HEK293 (cell line): ENCODE measurements at regions not wholly inside any gene's neighbourhood (a gene's known extent, or its start where the extent isn't known, plus 50 kb on each side); places are given as distances from the start of the nearest gene placed in this dataset.

ENCODE experiments used
- BCL11A ChIP-seq: fragments of 450-650 bp; formaldehyde crosslinking; IDR thresholded peaks from 2 replicates; pipeline ENCODE4 v1.5.1; 2016; ENCODE audit warnings: low read depth, missing biosample characterization, missing genetic modification characterization
- ZBTB21 ChIP-seq: fragments of 450-650 bp; formaldehyde crosslinking; IDR thresholded peaks from 2 replicates; pipeline ENCODE4 v1.5.1; 2017; ENCODE audit warnings: missing biosample characterization, missing genetic modification characterization
- ZNF311 ChIP-seq: fragments of 450-650 bp; formaldehyde crosslinking; IDR thresholded peaks from 2 replicates; pipeline ENCODE4 v1.5.1; 2017; ENCODE audit warnings: missing biosample characterization, missing genetic modification characterization, borderline replicate concordance
- ZNF658 ChIP-seq: fragments of 450-650 bp; formaldehyde crosslinking; IDR thresholded peaks from 2 replicates; pipeline ENCODE4; 2016; ENCODE audit warnings: missing biosample characterization, missing genetic modification characterization
- TF ChIP-seq, protein P1 (sequence below): fragments of 450-650 bp; formaldehyde crosslinking; IDR thresholded peaks from 2 replicates; pipeline ENCODE4 v1.5.1; 2016; ENCODE audit warnings: missing biosample characterization, missing genetic modification characterization
- TF ChIP-seq, protein P2 (sequence below): fragments of 450-650 bp; formaldehyde crosslinking; IDR thresholded peaks from 2 replicates; pipeline ENCODE4 v1.5.1; 2016; ENCODE audit warnings: missing biosample characterization, missing genetic modification characterization
- TF ChIP-seq, protein P3 (sequence below): sonication (generic); formaldehyde crosslinking; IDR thresholded peaks from 2 replicates; pipeline ENCODE4 v1.8.1; 2022; ENCODE audit warnings: mild to moderate bottlenecking, moderate library complexity, missing genetic modification reagents

DNA sequence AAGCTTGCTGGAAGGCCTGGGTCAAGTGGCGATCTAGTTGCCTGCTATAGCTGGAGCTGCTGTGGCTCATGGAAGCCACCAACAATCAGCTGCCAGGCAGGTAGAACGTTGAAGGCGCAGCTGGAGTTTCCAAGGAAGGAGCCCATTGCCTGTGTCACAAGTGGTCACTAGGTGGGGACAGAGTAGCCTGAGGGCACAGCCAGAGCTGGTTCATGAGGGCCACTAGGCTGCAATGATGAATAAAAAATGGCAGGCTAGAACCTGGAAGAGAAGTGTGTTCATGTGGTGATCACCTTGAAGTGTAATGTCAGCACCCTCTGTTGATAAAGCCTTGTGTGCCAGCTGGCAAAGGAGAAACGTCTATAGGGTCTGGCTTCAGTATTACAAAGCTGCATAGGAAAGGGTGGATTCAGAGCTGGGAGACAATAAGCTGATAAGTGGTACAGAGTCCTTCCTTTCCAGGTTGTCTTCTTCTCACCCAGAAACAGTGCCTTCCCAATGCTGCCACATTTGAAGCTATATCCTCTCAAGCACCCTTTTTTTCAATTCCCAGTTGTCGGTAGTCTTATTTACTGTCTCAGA, 165.8 kb downstream of the EMP1 start:
- TF ChIP-seq ZNF311: no peak
- TF ChIP-seq, protein P1, sequence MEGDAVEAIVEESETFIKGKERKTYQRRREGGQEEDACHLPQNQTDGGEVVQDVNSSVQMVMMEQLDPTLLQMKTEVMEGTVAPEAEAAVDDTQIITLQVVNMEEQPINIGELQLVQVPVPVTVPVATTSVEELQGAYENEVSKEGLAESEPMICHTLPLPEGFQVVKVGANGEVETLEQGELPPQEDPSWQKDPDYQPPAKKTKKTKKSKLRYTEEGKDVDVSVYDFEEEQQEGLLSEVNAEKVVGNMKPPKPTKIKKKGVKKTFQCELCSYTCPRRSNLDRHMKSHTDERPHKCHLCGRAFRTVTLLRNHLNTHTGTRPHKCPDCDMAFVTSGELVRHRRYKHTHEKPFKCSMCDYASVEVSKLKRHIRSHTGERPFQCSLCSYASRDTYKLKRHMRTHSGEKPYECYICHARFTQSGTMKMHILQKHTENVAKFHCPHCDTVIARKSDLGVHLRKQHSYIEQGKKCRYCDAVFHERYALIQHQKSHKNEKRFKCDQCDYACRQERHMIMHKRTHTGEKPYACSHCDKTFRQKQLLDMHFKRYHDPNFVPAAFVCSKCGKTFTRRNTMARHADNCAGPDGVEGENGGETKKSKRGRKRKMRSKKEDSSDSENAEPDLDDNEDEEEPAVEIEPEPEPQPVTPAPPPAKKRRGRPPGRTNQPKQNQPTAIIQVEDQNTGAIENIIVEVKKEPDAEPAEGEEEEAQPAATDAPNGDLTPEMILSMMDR (tag by site-specific recombination): peak; percentile 58; the same call in 1 of the 2 replicates
- no peak for TF ChIP-seq BCL11A (tag by site-specific recombination)
- no peak for TF ChIP-seq ZBTB21 (tag by site-specific recombination)
- TF ChIP-seq ZNF658: no peak
- TF ChIP-seq, protein P2, sequence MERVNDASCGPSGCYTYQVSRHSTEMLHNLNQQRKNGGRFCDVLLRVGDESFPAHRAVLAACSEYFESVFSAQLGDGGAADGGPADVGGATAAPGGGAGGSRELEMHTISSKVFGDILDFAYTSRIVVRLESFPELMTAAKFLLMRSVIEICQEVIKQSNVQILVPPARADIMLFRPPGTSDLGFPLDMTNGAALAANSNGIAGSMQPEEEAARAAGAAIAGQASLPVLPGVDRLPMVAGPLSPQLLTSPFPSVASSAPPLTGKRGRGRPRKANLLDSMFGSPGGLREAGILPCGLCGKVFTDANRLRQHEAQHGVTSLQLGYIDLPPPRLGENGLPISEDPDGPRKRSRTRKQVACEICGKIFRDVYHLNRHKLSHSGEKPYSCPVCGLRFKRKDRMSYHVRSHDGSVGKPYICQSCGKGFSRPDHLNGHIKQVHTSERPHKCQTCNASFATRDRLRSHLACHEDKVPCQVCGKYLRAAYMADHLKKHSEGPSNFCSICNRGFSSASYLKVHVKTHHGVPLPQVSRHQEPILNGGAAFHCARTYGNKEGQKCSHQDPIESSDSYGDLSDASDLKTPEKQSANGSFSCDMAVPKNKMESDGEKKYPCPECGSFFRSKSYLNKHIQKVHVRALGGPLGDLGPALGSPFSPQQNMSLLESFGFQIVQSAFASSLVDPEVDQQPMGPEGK (tag by site-specific recombination): no peak
- TF ChIP-seq, protein P3, sequence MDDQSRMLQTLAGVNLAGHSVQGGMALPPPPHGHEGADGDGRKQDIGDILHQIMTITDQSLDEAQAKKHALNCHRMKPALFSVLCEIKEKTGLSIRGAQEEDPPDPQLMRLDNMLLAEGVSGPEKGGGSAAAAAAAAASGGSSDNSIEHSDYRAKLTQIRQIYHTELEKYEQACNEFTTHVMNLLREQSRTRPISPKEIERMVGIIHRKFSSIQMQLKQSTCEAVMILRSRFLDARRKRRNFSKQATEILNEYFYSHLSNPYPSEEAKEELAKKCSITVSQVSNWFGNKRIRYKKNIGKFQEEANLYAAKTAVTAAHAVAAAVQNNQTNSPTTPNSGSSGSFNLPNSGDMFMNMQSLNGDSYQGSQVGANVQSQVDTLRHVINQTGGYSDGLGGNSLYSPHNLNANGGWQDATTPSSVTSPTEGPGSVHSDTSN (CRISPR knock-in tag): no peak
